PC-9 (cell line): ENCODE measurements at regions not wholly inside any gene's neighbourhood (a gene's known extent, or its start where the extent isn't known, plus 50 kb on each side); places are given as distances from the start of the nearest gene placed in this dataset.

ENCODE experiments used
- CTCF ChIP-seq: fragments of 200-600 bp; sonication (generic); conservative IDR thresholded peaks from 2 replicates; pipeline ENCODE4 v1.6.1; 2017; ENCODE audit warnings: mixed run types, antibody characterized with exemption, mild to moderate bottlenecking, moderate library complexity
- EZH2 ChIP-seq: fragments of 200-600 bp; sonication (generic); IDR thresholded peaks from 2 replicates; pipeline ENCODE4 v1.8.0; 2017; ENCODE audit warnings: antibody characterized with exemption, low read depth

DNA sequence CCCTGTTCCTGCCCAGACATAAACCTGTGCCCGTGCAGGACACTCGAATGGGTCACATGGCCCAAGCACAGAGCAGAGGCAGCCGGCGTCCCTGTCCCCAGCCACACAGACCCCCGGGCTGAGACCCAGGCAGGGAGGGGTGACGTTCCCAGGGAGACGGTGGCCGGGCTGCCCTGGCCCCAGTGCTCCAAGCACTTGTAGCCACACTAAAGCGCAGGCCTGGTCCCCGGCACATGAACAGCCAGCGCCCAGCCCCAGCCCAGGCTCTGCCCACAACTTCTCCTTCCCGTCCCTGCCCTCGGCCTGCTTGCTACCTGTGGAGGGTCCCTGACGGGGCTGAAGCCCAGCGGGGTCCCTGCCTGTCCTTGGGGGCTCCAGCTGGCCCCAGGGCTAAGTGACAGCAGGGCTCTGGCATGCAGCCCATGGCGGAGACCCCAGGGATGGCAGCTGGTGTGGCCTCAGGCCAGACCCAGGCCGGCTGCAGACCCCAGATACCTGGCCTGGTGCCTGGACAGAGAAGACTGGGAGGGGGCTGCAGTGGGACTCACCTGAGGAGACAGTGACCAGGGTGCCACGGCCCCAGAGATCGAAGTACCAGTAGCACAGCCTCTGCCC lies 338.4 kb downstream of the TMEM121 start:
- TF ChIP-seq CTCF (no peak), EZH2 (no peak)
